OCI-LY1 (cell line): ENCODE measurements at regions not wholly inside any gene's neighbourhood (a gene's known extent, or its start where the extent isn't known, plus 50 kb on each side); places are given as distances from the start of the nearest gene placed in this dataset.
"Not testable (repeated sequence)": the region's sequence is repeated elsewhere in the genome, so short reads cannot be mapped to it uniquely, and the experiment has no call there.

Experiments
- CTCF ChIP-seq: fragments of 200-600 bp; sonication (generic), shearing (Covaris generic); IDR thresholded peaks from 2 replicates; pipeline ENCODE4 v1.5.1; 2017; ENCODE audit warnings: mild to moderate bottlenecking, antibody characterized with exemption, low read length, moderate library complexity, mixed read lengths
- EZH2 ChIP-seq: fragments of 200-600 bp; sonication (generic), shearing (Covaris generic); IDR thresholded peaks from 2 replicates; pipeline ENCODE4 v1.8.0; 2017; ENCODE audit warnings: borderline replicate concordance, mixed run types, mild to moderate bottlenecking, antibody characterized with exemption, low read length, moderate library complexity, mixed read lengths

DNA sequence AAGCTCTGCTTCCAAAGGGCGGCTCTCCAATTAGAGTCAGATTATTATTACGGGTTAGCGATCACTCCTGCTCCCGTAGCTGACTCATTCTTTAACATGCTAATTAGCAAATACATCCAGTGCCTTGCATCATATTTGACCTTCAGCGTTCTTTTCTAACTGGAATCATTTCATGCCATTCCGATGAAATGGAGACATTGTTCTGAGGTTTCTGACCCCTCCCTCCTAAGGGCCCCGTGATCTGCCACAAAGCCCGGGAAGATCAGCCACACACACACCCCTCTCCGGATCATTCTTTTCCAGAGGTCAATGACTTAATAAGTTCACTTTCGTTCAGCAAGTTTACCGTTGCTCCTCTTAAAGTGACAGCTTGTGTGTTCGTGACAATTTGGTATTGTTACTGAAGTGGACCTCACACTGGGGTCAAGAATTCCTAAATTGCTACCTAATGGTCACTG, 200.4 kb downstream of the RTP5 start:
- TF ChIP-seq CTCF, EZH2: not testable (repeated sequence)
